GM12878 (cell line): ENCODE measurements at regions not wholly inside any gene's neighbourhood (a gene's known extent, or its start where the extent isn't known, plus 50 kb on each side); places are given as distances from the start of the nearest gene placed in this dataset.

Source experiments
- ATAC-seq: fragments of 200-7000 bp; cut with Tn5 transposase; 3 replicates; pipeline ENCODE4 v1.9.1; 2020; ENCODE audit warnings: mild to moderate bottlenecking, moderate library complexity
- BruUV-seq: library from RNA; stranded (reverse); fragments of 400-500 nt; replicated peaks from 2 replicates; lab custom pipeline; 2021; lab: Mats Ljungman, UMichigan
- CTCF ChIA-PET: fragments of 300-600 bp; sonication (Branson Sonifier 250); formaldehyde crosslinking; extraction: SDS; loops from one replicate; lab custom pipeline; 2021; ENCODE audit warnings: inconsistent platforms; lab: Yijun Ruan, JAX
- POLR2A ChIA-PET: fragments of 350-600 bp; formaldehyde crosslinking; extraction: SDS; loops from one replicate; lab custom pipeline; 2021; ENCODE audit warnings: inconsistent platforms; lab: Charles Lee
- RAD21 ChIA-PET: fragments of 300-600 bp; sonication (Branson Sonifier 250); formaldehyde crosslinking; loops from one replicate; lab custom pipeline; 2023; ENCODE audit warnings: antibody characterized with exemption; ENCODE audit not compliant: unreplicated experiment; lab: Charles Lee
- SMC1A ChIA-PET: fragments of 300-600 bp; sonication (Branson Sonifier 250); formaldehyde crosslinking; loops from one replicate; lab custom pipeline; 2023; ENCODE audit not compliant: unreplicated experiment, uncharacterized antibody; lab: Charles Lee
- DNase-seq: peaks from one replicate; pipeline ENCODE4 v3.0.0-alpha.2; 2011; ENCODE audit warnings: low read depth, low spot score
- FAIRE-seq: peaks from 3 replicates; lab custom pipeline; 2011; peaks lifted over from hg19 to GRCh38; lab: Jason Lieb, UNC
- H2AFZ ChIP-seq: 2 replicates; pipeline ENCODE4 v1.6.0; 2011; ENCODE audit warnings: low read depth, low read length, control low read depth; ENCODE audit not compliant: control insufficient read depth
- H3K27ac ChIP-seq: 2 replicates; pipeline ENCODE4 v1.5.1; 2011; ENCODE audit warnings: control low read depth; ENCODE audit not compliant: control insufficient read depth, insufficient read depth
- H3K27me3 ChIP-seq, 2 experiments: replicated peaks in 1 of 2; 2 replicates each; pipeline versions ENCODE4 v1.6.0 to v1.6.1; 2011; ENCODE audit warnings: low read length in 1 of 2; ENCODE audit not compliant: control insufficient read depth in 2 of 2, insufficient read depth in 2 of 2
- H3K36me3 ChIP-seq, 2 experiments: 2 replicates each; pipeline ENCODE4 v1.5.1; 2011; ENCODE audit warnings: low read length in 1 of 2; ENCODE audit not compliant: control insufficient read depth in 2 of 2, insufficient read depth in 2 of 2
- H3K4me1 ChIP-seq: 2 replicates; pipeline ENCODE4 v1.6.1; 2011; ENCODE audit warnings: mild to moderate bottlenecking, low read length, moderate library complexity, mixed read lengths; ENCODE audit not compliant: control insufficient read depth, insufficient read depth
- H3K4me2 ChIP-seq: 2 replicates; pipeline ENCODE4 v1.6.0; 2011; ENCODE audit warnings: control low read depth; ENCODE audit not compliant: control insufficient read depth, insufficient read depth
- H3K4me3 ChIP-seq: fragments of 200-600 bp; sonication (generic); 2 replicates; pipeline ENCODE4 v1.5.1; 2016
- H3K79me2 ChIP-seq: 2 replicates; pipeline ENCODE4 v1.6.0; 2011; ENCODE audit warnings: low read length; ENCODE audit not compliant: control insufficient read depth, insufficient read depth
- H3K9ac ChIP-seq: 2 replicates; pipeline ENCODE4 v1.8.0; 2011; ENCODE audit warnings: low read length, control low read depth, mixed read lengths; ENCODE audit not compliant: control insufficient read depth, insufficient read depth
- H3K9me3 ChIP-seq: replicated peaks from 3 replicates; pipeline ENCODE4 v1.5.1; 2011; ENCODE audit warnings: mild to moderate bottlenecking, low read length; ENCODE audit not compliant: control insufficient read depth, insufficient read depth
- H4K20me1 ChIP-seq: 2 replicates; pipeline ENCODE4 v1.6.0; 2011; ENCODE audit not compliant: control insufficient read depth, insufficient read depth
- BCL11A ChIP-seq: IDR thresholded peaks from 2 replicates; pipeline ENCODE4 v1.6.1; 2011; ENCODE audit warnings: low read depth, low read length
- BHLHE40 ChIP-seq, 2 experiments: fragments of 450-650 bp in 1 of 2; IDR thresholded peaks; 2 replicates each; pipeline ENCODE4 v1.6.1; 2011 to 2017; ENCODE audit warnings: low read depth in 2 of 2, borderline replicate concordance in 1 of 2, improper control_type of control experiment in 1 of 2, low read length in 1 of 2, mild to moderate bottlenecking in 1 of 2
- CREB1 ChIP-seq: IDR thresholded peaks from 2 replicates; pipeline ENCODE4 v1.6.1; 2012; ENCODE audit warnings: low read depth, mild to moderate bottlenecking, inconsistent platforms
- EGR1 ChIP-seq, 2 experiments: IDR thresholded peaks; 1 replicate in 1 of 2; 2 replicates in 1 of 2; pipeline ENCODE4 v1.6.1; 2011 to 2012; ENCODE audit warnings: low read depth in 2 of 2, low read length in 2 of 2, borderline replicate concordance in 1 of 2, mild to moderate bottlenecking in 1 of 2, moderate library complexity in 1 of 2
- FOXK2 ChIP-seq: fragments of 450-650 bp; IDR thresholded peaks from 2 replicates; pipeline ENCODE4 v1.6.1; 2017; ENCODE audit warnings: mild to moderate bottlenecking, moderate library complexity
- IRF4 ChIP-seq: IDR thresholded peaks from 2 replicates; pipeline ENCODE4 v1.6.1; 2011; ENCODE audit warnings: low read depth, low read length
- JUND ChIP-seq: IDR thresholded peaks from 2 replicates; pipeline ENCODE4 v1.6.1; 2012; ENCODE audit warnings: low read depth, mild to moderate bottlenecking, low read length, improper control_type of control experiment, moderate library complexity
- KAT2A ChIP-seq: conservative IDR thresholded peaks from 2 replicates; pipeline ENCODE4 v1.6.1; 2011; ENCODE audit warnings: low read depth, low read length; ENCODE audit not compliant: control insufficient read depth
- KLF5 ChIP-seq: fragments of 450-650 bp; IDR thresholded peaks from 2 replicates; pipeline ENCODE4 v1.6.1; 2014; ENCODE audit warnings: mild to moderate bottlenecking; ENCODE audit not compliant: partially characterized antibody
- NFXL1 ChIP-seq: fragments of 450-650 bp; IDR thresholded peaks from 2 replicates; pipeline ENCODE4 v1.6.1; 2017; ENCODE audit warnings: antibody characterized with exemption, mild to moderate bottlenecking, borderline replicate concordance
- NRF1 ChIP-seq: conservative IDR thresholded peaks from 2 replicates; pipeline ENCODE4 v1.6.1; 2011; ENCODE audit warnings: mild to moderate bottlenecking, low read depth, low read length, improper control_type of control experiment
- POLR2AphosphoS5 ChIP-seq: IDR thresholded peaks from 2 replicates; pipeline ENCODE4 v1.6.1; 2011; ENCODE audit warnings: mild to moderate bottlenecking, low read length, inconsistent platforms
- RCOR1 ChIP-seq: conservative IDR thresholded peaks from 2 replicates; pipeline ENCODE4 v1.6.1; 2012; ENCODE audit warnings: low read depth, low read length, improper control_type of control experiment
- RELB ChIP-seq: fragments of 450-650 bp; IDR thresholded peaks from 2 replicates; pipeline ENCODE4 v1.6.1; 2017; ENCODE audit warnings: low read depth, mild to moderate bottlenecking, moderate library complexity
- SMC3 ChIP-seq: IDR thresholded peaks from 2 replicates; pipeline ENCODE4 v1.6.1; 2011; ENCODE audit warnings: low read length, improper control_type of control experiment, borderline replicate concordance
- SREBF2 ChIP-seq: IDR thresholded peaks from 2 replicates; pipeline ENCODE4 v1.6.1; 2012; ENCODE audit warnings: mild to moderate bottlenecking, low read length
- SUZ12 ChIP-seq: fragments of 200-600 bp; sonication (generic); IDR thresholded peaks from one replicate; pipeline ENCODE4 v1.6.1; 2018; ENCODE audit warnings: antibody characterized with exemption, mild to moderate bottlenecking; ENCODE audit not compliant: unreplicated experiment
- TAF1 ChIP-seq: IDR thresholded peaks from 2 replicates; pipeline ENCODE4 v1.6.1; 2011; ENCODE audit warnings: mild to moderate bottlenecking, low read depth, low read length, borderline replicate concordance
- YY1 ChIP-seq: IDR thresholded peaks from 2 replicates; pipeline ENCODE4 v1.6.1; 2011; ENCODE audit warnings: low read depth, mild to moderate bottlenecking, low read length
- WGBS: methylation state at CpG from one replicate; pipeline ENCODE4 v1.1.6; 2016; ENCODE audit warnings: low lambda C conversion rate; ENCODE audit not compliant: insufficient replicate concordance, insufficient coverage; ENCODE audit errors: missing lambda C conversion rate; 5-methylcytosine and 5-hydroxymethylcytosine counted together
- in situ Hi-C: fragments of 300-500 bp; cut with MboI; formaldehyde crosslinking; loops from 9 replicates; pipeline ENCODE4 v1.14.3; 2018; ENCODE audit warnings: mixed read lengths
- intact Hi-C: fragments of 100-400 bp; cut with micrococcal nuclease; formaldehyde crosslinking; loops from one replicate; pipeline ENCODE4 v1.14.2; 2022; ENCODE audit not compliant: unreplicated experiment

GRCh38 chr2:150690870-150691269 lies 203.4 kb upstream of the RND3 start:
- ChIA-PET CTCF (no interaction called here), POLR2A (interaction anchor here (0.6 kb wide), 1 partner anchor 13 kb away, joined by 5 read pairs; no protein-coding TSS in a partner anchor), SMC1A (interaction anchor here (1.0 to 2.2 kb wide), 2 partner anchors 28 to 73 kb away, joined by 3 to 5 read pairs; no protein-coding TSS in a partner anchor), RAD21 (no interaction called here)
- ATAC-seq, result no peak
- no peak overlapping the region for H2AFZ ChIP-seq
- no peaks in the 10 kb centered on the region for H3K79me2 ChIP-seq
- H3K36me3 ChIP-seq, result no peaks in the 10 kb centered on the region
- DNase-seq, result no peak
- H3K9ac ChIP-seq, result no peak overlapping the region
- 18% methylated on average over 1 of the region's 1 CpG for WGBS
- BruUV-seq, result no TSS peak
- in situ Hi-C loops (no loop called here), intact Hi-C loops (no loop called here)
- H3K27me3 ChIP-seq, result no peaks in the 10 kb centered on the region
- no peaks in the 10 kb centered on the region for H4K20me1 ChIP-seq
- H3K27ac ChIP-seq, result no peak overlapping the region
- no peak for TF ChIP-seq RELB
- no peak for TF ChIP-seq NFXL1
- TF ChIP-seq FOXK2, result no peak
- no peaks in the 10 kb centered on the region for H3K9me3 ChIP-seq
- H3K4me3 ChIP-seq, result no peak overlapping the region
- H3K4me2 ChIP-seq, result no peak overlapping the region
- H3K4me1 ChIP-seq, result no peaks in the 10 kb centered on the region
- FAIRE-seq, result no peak

DNA sequence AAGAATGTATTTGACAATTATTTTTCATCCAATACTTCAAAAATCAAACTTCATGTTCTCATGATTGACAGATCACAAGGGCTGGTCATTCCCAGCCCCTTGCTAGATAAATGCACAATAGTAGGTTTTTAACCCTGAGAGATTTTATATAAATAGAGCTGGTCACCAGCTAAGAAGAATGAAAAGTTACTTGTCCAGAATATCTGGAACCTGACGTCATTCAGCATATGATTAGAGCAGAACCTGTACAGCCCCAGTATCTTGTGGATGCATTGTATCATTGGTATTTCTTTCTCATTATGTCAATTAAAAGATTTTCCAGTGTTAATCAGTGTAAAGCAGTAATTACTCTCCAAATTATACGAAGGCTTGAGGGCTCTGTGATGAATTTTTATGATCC lies 202.8 kb upstream of the RND3 start:
- H3K9me3 ChIP-seq, result no peaks in the 10 kb centered on the region
- H3K27ac ChIP-seq, result no peak overlapping the region
- intact Hi-C loops (no loop called here), in situ Hi-C loops (no loop called here)
- H3K4me1 ChIP-seq, result no peaks in the 10 kb centered on the region
- WGBS, result 20% methylated on average over 2 of the region's 2 CpGs
- no peak overlapping the region for H3K9ac ChIP-seq
- H3K27me3 ChIP-seq, result no peaks in the 10 kb centered on the region
- H2AFZ ChIP-seq, result no peak overlapping the region
- CTCF ChIA-PET, result interaction anchor here (0.5 kb wide), 1 partner anchor 220 kb away, joined by 5 read pairs; no protein-coding TSS in a partner anchor
- no TSS peak for BruUV-seq
- H4K20me1 ChIP-seq, result no peaks in the 10 kb centered on the region
- POLR2A ChIA-PET, result interaction anchor here (0.6 kb wide), 1 partner anchor 13 kb away, joined by 5 read pairs; no protein-coding TSS in a partner anchor
- no peak overlapping the region for H3K4me3 ChIP-seq
- H3K4me2 ChIP-seq, result no peak overlapping the region
- SMC1A ChIA-PET, result interaction anchor here (2.2 kb wide), 1 partner anchor 72 kb away, joined by 5 read pairs; no protein-coding TSS in a partner anchor
- DNase-seq (no peak), FAIRE-seq (no peak), ATAC-seq (no peak)
- no peaks in the 10 kb centered on the region for H3K36me3 ChIP-seq
- H3K79me2 ChIP-seq, result no peaks in the 10 kb centered on the region
- RAD21 ChIA-PET, result no interaction called here
- no peak for TF ChIP-seq SREBF2
- no peak for TF ChIP-seq CREB1
- no peak for TF ChIP-seq SMC3
- TF ChIP-seq SUZ12, result no peak
- no peak for TF ChIP-seq EGR1 (IDR thresholded peaks at IDR 0.05; ENCODE audit: borderline replicate concordance in 1 of 2, low read depth in 2 of 2, low read length in 2 of 2)
- no peak for TF ChIP-seq YY1
- no peak for TF ChIP-seq NRF1
- TF ChIP-seq RCOR1, result no peak
- TF ChIP-seq IRF4, result no peak
- TF ChIP-seq BHLHE40 (IDR thresholded peaks at IDR 0.05; ENCODE audit: borderline replicate concordance in 1 of 2, low read depth in 2 of 2, low read length in 1 of 2), result no peak
- TF ChIP-seq BCL11A, result no peak
- TF ChIP-seq POLR2AphosphoS5, result no peak
- TF ChIP-seq KAT2A, result no peak
- TF ChIP-seq KLF5, result no peak
- no peak for TF ChIP-seq JUND
- TF ChIP-seq TAF1, result no peak
